ENCODE measurements at regions not wholly inside any gene's neighbourhood (a gene's known extent, or its start where the extent isn't known, plus 50 kb on each side); places are given as distances from the start of the nearest gene placed in this dataset.

DNA sequence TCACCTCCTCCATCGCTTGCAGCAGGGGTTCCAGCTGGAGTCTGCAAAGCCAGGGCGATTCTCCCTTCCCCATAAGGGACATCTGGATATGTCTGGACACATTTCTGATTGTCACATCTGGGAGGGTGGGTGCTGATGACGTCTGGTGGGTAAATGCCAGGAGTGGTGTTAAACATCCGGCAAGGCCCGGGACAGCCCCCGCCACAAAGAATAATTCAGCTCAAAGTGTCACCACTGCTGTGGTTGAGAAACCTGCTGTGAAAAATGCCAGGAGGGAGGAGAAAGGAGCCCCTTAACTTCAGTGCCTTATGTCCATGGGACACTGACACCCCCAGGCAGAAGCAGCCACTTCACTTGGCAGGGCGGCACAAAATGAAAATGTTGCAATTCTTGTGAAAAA, 179.4 kb upstream of the SDK2 start:
- TF ChIP-seq, protein P1, sequence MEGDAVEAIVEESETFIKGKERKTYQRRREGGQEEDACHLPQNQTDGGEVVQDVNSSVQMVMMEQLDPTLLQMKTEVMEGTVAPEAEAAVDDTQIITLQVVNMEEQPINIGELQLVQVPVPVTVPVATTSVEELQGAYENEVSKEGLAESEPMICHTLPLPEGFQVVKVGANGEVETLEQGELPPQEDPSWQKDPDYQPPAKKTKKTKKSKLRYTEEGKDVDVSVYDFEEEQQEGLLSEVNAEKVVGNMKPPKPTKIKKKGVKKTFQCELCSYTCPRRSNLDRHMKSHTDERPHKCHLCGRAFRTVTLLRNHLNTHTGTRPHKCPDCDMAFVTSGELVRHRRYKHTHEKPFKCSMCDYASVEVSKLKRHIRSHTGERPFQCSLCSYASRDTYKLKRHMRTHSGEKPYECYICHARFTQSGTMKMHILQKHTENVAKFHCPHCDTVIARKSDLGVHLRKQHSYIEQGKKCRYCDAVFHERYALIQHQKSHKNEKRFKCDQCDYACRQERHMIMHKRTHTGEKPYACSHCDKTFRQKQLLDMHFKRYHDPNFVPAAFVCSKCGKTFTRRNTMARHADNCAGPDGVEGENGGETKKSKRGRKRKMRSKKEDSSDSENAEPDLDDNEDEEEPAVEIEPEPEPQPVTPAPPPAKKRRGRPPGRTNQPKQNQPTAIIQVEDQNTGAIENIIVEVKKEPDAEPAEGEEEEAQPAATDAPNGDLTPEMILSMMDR (IDR thresholded peaks at IDR 0.05; ENCODE audit: low read length): no peak
- TF ChIP-seq EZH2 (IDR thresholded peaks at IDR 0.05; ENCODE audit: borderline replicate concordance, low read length): no peak

Measured in OCI-LY1 (cell line).